ENCODE measurements at regions not wholly inside any gene's neighbourhood (a gene's known extent, or its start where the extent isn't known, plus 50 kb on each side); places are given as distances from the start of the nearest gene placed in this dataset.

GRCh38 chr3:72142028-72142427 lies 357.1 kb upstream of the PROK2 start:
- TF ChIP-seq CTCF (IDR thresholded peaks at IDR 0.05) (no peak), POLR2AphosphoS5 (IDR thresholded peaks at IDR 0.05; ENCODE audit: low read depth, low read length) (no peak), TCF7L2 (IDR thresholded peaks at IDR 0.05; ENCODE audit: low read depth, low read length) (no peak), SIN3A (IDR thresholded peaks at IDR 0.05; ENCODE audit: borderline replicate concordance, insufficient read depth, low read depth, low read length) (no peak), REST (IDR thresholded peaks at IDR 0.05; ENCODE audit: insufficient read depth in 1 of 2, low read depth in 2 of 2, low read length in 1 of 2) (no peak)
